Fibroblast of villous mesenchyme (primary cell): ENCODE measurements at regions not wholly inside any gene's neighbourhood (a gene's known extent, or its start where the extent isn't known, plus 50 kb on each side); places are given as distances from the start of the nearest gene placed in this dataset.

Experiments used
- DNase-seq: peaks from one replicate; pipeline ENCODE4 v3.0.0-alpha.2; 2010; ENCODE audit warnings: low read depth
- H3K4me3 ChIP-seq: 2 replicates; pipeline ENCODE4 v1.5.1; 2011; ENCODE audit warnings: low read depth, mild to moderate bottlenecking, low read length
- CTCF ChIP-seq: IDR thresholded peaks from 2 replicates; pipeline ENCODE4 v1.5.1; 2012; ENCODE audit warnings: low read depth, mild to moderate bottlenecking, low read length; ENCODE audit not compliant: insufficient read depth

GRCh38 chr13:30091035-30091434 lies 216.3 kb downstream of the KATNAL1 start:
- no peak for DNase-seq
- H3K4me3 ChIP-seq, result no peak overlapping the region
- TF ChIP-seq CTCF, result no peak

- no peak overlapping the region for H3K4me3 ChIP-seq
- no peak for DNase-seq
- TF ChIP-seq CTCF, result no peak
Measured at GRCh38 chr13:30088312-30088855, 219.0 kb downstream of the KATNAL1 start.

GRCh38 chr13:30085087-30085486 lies 222.3 kb downstream of the KATNAL1 start:
- H3K4me3 ChIP-seq, result no peak overlapping the region
- no peak for TF ChIP-seq CTCF
- no peak for DNase-seq

- DNase-seq, result no peak
- H3K4me3 ChIP-seq, result no peak overlapping the region
- no peak for TF ChIP-seq CTCF
Measured at GRCh38 chr13:30082391-30082790, 225.0 kb downstream of the KATNAL1 start.

- H3K4me3 ChIP-seq, result no peak overlapping the region
- DNase-seq, result no peak
- no peak for TF ChIP-seq CTCF
Measured at GRCh38 chr13:30081331-30081730, 226.0 kb downstream of the KATNAL1 start.

- TF ChIP-seq CTCF, result no peak
- no peak for DNase-seq
- no peak overlapping the region for H3K4me3 ChIP-seq
Measured at GRCh38 chr13:30079501-30079900, 227.8 kb downstream of the KATNAL1 start.

- no peak overlapping the region for H3K4me3 ChIP-seq
- no peak for TF ChIP-seq CTCF
- no peak for DNase-seq
Measured at GRCh38 chr13:30078059-30078458, 227.6 kb upstream of the UBL3 start.
